Thyroid gland (tissue), 4 donors: ENCODE measurements at regions not wholly inside any gene's neighbourhood (a gene's known extent, or its start where the extent isn't known, plus 50 kb on each side); places are given as distances from the start of the nearest gene placed in this dataset.
"Not testable (repeated sequence)": the region's sequence is repeated elsewhere in the genome, so short reads cannot be mapped to it uniquely, and the experiment has no call there.

ENCODE experiments used
- DNase-seq, 2 donors: peaks; one replicate each; pipeline ENCODE4 v3.0.0-alpha.2; 2019
- H3K27ac ChIP-seq, 3 donors: fragments of 200-600 bp; sonication (generic); 1 replicate in 2 of 3; 2 replicates in 1 of 3; pipeline ENCODE4 v1.5.1; 2016 to 2019; ENCODE audit warnings: mild to moderate bottlenecking in 1 of 3, moderate library complexity in 1 of 3
- H3K27me3 ChIP-seq: fragments of 200-600 bp; sonication (generic); one replicate; pipeline ENCODE4 v1.5.1; 2019
- H3K36me3 ChIP-seq, 2 donors: fragments of 200-600 bp; sonication (generic); one replicate each; pipeline ENCODE4 v1.5.1; 2016 to 2019
- H3K4me1 ChIP-seq, 2 donors: fragments of 200-600 bp; sonication (generic); one replicate each; pipeline ENCODE4 v1.5.1; 2017 to 2019
- H3K4me3 ChIP-seq, 3 donors: fragments of 200-600 bp; sonication (generic); replicated peaks in 1 of 3; 1 replicate in 2 of 3; 2 replicates in 1 of 3; pipeline ENCODE4 v1.5.1; 2016; ENCODE audit warnings: mild to moderate bottlenecking in 1 of 3
- H3K9me3 ChIP-seq: fragments of 200-600 bp; sonication (generic); one replicate; pipeline ENCODE4 v1.5.1; 2017
- POLR2A ChIP-seq, 2 donors: fragments of 450-650 bp; IDR thresholded peaks; one replicate each; pipeline ENCODE4 v1.6.1; 2017; ENCODE audit warnings: antibody characterized with exemption in 2 of 2, mild to moderate bottlenecking in 2 of 2, moderate library complexity in 1 of 2
- WGBS, 2 donors: methylation state at CpG; one replicate each; pipeline ENCODE4 v1.1.5; 2017; 5-methylcytosine and 5-hydroxymethylcytosine counted together
- intact Hi-C: fragments of 100-400 bp; cut with DNase I; formaldehyde crosslinking; loops from one replicate; pipeline ENCODE4 v1.15.1; 2023
- TF ChIP-seq, protein P1 (sequence below), 6 experiments: fragments of 200-600 bp in 3 of 6; fragments of 450-650 bp in 3 of 6; sonication (generic) in 3 of 6; IDR thresholded peaks; one replicate each; pipeline ENCODE4 v1.5.1; 2016 to 2019; ENCODE audit warnings: antibody characterized with exemption in 6 of 6, mild to moderate bottlenecking in 2 of 6, inconsistent platforms in 1 of 6, moderate library complexity in 1 of 6

DNA sequence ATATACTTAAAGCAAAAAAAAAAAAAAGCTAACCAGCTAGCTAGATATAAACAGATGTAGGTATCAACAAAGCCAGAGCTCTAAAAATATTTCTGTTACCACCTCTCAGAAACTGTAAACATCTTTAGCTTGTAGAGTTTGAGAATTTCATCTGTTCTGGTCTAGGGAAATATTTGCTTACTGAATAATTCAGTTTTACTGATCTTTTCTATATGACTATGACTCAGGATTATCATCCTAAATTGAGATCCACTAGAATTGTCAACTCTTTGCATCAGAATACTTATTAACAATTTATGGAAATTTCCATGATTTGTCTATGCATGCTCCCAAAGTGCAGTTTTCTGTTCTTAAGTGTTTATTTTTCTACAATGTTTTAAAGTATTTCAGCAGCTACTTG is 517.3 kb downstream of the DIPK2A start:
- no peak overlapping the region for H3K4me3 ChIP-seq
- TF ChIP-seq, protein P1, sequence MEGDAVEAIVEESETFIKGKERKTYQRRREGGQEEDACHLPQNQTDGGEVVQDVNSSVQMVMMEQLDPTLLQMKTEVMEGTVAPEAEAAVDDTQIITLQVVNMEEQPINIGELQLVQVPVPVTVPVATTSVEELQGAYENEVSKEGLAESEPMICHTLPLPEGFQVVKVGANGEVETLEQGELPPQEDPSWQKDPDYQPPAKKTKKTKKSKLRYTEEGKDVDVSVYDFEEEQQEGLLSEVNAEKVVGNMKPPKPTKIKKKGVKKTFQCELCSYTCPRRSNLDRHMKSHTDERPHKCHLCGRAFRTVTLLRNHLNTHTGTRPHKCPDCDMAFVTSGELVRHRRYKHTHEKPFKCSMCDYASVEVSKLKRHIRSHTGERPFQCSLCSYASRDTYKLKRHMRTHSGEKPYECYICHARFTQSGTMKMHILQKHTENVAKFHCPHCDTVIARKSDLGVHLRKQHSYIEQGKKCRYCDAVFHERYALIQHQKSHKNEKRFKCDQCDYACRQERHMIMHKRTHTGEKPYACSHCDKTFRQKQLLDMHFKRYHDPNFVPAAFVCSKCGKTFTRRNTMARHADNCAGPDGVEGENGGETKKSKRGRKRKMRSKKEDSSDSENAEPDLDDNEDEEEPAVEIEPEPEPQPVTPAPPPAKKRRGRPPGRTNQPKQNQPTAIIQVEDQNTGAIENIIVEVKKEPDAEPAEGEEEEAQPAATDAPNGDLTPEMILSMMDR (IDR thresholded peaks at IDR 0.05), result no peak
- no peak for TF ChIP-seq POLR2A (IDR thresholded peaks at IDR 0.05)
- H3K9me3 ChIP-seq, result no peaks in the 10 kb centered on the region
- intact Hi-C loops, result no loop called here
- no peak overlapping the region for H3K27ac ChIP-seq
- H3K4me1 ChIP-seq, result no peaks in the 10 kb centered on the region
- no peaks in the 10 kb centered on the region for H3K27me3 ChIP-seq
- H3K36me3 ChIP-seq, result no peaks in the 10 kb centered on the region
- DNase-seq, result no peak

DNA sequence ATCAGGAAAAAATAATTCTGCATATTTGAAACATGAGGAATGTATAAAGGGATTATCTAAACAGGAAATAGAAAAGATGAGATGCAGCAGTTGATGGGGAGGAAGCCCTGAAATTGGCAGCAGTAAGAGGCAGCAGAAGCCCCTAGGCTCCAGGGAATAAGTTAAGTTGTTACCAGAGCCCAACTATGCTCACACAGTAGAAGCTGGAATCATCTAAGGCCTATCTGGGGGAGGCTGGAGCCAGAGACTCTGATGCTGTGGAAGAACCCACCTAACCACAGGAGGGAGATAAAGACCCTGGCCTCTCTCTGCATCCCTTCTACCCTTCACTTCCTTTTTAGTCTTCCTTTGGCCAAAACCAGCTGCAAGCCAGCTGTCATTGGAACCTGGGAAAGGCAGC is 519.7 kb downstream of the DIPK2A start:
- Histone ChIP-seq H3K4me3 (no peak overlapping the region), H3K27me3 (no peaks in the 10 kb centered on the region), H3K9me3 (no peaks in the 10 kb centered on the region), H3K27ac (no peak overlapping the region), H3K4me1 (no peaks in the 10 kb centered on the region), H3K36me3 (no peaks in the 10 kb centered on the region)
- DNase-seq, result no peak
- intact Hi-C loops, result no loop called here
- no peak for TF ChIP-seq POLR2A (IDR thresholded peaks at IDR 0.05)
- TF ChIP-seq, protein P1 (IDR thresholded peaks at IDR 0.05), result no peak

DNA sequence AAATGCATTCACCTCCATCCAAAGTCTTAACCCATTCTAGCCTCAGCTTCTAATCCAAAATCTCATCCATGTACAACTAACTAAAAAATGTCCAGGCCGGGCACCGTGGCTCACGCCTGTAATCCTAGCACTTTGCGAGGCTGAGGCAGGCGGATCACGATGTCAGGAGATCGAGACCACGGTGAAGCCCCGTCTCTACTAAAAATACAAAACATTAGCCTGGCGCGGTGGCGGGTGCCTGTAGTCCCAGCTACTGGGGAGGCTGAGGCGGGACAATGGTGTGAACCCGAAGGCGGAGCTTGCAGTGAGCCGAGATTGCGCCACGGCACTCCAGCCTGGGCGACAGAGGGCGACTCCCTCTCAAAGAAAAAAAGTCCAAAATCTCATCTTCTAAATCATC is 523.0 kb downstream of the DIPK2A start:
- H3K9me3 ChIP-seq, H3K27ac ChIP-seq, H3K4me1 ChIP-seq, H3K36me3 ChIP-seq, H3K4me3 ChIP-seq, intact Hi-C loops, DNase-seq, H3K27me3 ChIP-seq: not testable (repeated sequence)
- WGBS, 2 donors, result 91 to 98% methylated on average over 20 of the region's 20 CpGs

DNA sequence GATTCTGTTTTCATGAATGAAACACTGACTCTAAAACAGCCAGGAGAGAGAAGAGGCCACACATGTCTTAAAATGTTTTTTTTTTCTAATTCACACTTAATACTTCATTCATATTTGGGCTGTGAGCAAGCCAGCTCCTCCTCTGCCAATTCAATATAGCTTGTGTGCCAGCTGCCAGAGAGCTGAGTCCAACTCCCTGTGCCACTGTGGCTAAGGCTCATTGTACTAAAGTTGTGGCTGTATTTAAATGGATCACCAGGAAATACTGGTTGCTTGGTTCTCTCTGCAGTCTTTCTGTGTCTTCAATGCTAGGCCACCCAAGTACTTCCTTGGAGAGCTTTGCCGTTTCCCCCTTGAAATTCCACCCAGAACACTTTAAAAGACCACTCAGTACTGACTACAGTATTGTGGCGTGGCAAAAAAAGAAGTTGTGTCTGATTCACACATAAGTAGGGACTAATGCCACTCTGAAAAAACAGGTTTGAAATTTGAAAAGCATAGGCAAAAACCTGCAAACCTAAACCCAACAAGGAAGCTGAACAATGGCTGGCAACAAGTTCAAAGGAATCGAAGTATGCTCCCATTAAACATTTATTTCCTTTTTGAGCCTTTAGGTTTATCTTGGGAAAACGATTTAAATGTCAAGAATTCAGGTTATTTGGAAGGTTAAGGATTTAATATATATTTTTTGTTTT is 524.7 kb downstream of the DIPK2A start:
- Histone ChIP-seq H3K9me3 (no peaks in the 10 kb centered on the region), H3K4me1 (peaks cover 0 to 4% of the 10 kb centered on the region in 2 donors), H3K36me3 (no peaks in the 10 kb centered on the region), H3K27ac (no peak overlapping the region), H3K27me3 (no peaks in the 10 kb centered on the region), H3K4me3 (no peak overlapping the region)
- intact Hi-C loops, result no loop called here
- 34 to 45% methylated on average over 4 of the region's 4 CpGs for WGBS, 2 donors
- no peak for TF ChIP-seq POLR2A (IDR thresholded peaks at IDR 0.05)
- TF ChIP-seq, protein P1 (IDR thresholded peaks at IDR 0.05), result no peak
- DNase-seq, result no peak

DNA sequence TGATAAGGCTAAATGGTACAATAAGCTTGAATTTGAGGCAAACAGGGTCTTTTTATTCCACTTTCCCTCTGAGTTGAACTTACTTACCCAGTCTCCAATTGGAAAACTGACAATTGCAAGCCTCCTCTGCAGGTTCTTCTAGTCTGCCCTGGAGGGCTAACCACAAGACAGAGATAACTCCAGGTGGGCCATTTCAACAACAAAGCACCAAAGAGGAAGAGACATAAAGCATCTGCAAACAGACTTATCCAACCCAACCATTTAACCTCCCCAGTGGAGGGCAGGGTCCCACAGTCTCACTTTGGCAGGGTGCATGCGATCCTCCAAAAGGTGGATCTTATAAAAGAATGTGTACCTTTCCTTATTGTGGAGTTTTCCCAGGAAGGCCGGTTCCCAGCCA is 525.8 kb downstream of the DIPK2A start:
- no peak for DNase-seq
- no peak overlapping the region for H3K4me3 ChIP-seq
- WGBS, 2 donors, result 96 to 100% methylated on average over 2 of the region's 2 CpGs
- H3K4me1 ChIP-seq, result peaks cover 0 to 4% of the 10 kb centered on the region in 2 donors
- no peak overlapping the region for H3K27ac ChIP-seq
- intact Hi-C loops, result no loop called here
- TF ChIP-seq, protein P1 (IDR thresholded peaks at IDR 0.05), result no peak
- TF ChIP-seq POLR2A (IDR thresholded peaks at IDR 0.05), result no peak
- no peaks in the 10 kb centered on the region for H3K27me3 ChIP-seq
- H3K9me3 ChIP-seq, result no peaks in the 10 kb centered on the region
- H3K36me3 ChIP-seq, result no peaks in the 10 kb centered on the region
